DND-41 (cell line): ENCODE measurements at regions not wholly inside any gene's neighbourhood (a gene's known extent, or its start where the extent isn't known, plus 50 kb on each side); places are given as distances from the start of the nearest gene placed in this dataset.
A peak's percentile ranks its signal among the peaks of the same experiment; 100 is the strongest.
"Not testable (repeated sequence)": the region's sequence is repeated elsewhere in the genome, so short reads cannot be mapped to it uniquely, and the experiment has no call there.

ENCODE experiments used
- ATAC-seq: fragments of 200-7000 bp; cut with Tn5 transposase; 3 replicates; pipeline ENCODE4 v1.9.1; 2021; ENCODE audit warnings: low read depth; ENCODE audit not compliant: insufficient read depth
- DNase-seq: peaks from one replicate; pipeline ENCODE4 v3.0.0-alpha.2; 2020
- H2AFZ ChIP-seq: 2 replicates; pipeline ENCODE4 v1.6.0; 2012; ENCODE audit warnings: low read depth, low read length
- H3K27ac ChIP-seq: 2 replicates; pipeline ENCODE4 v1.5.1; 2012; ENCODE audit warnings: low read length, inconsistent platforms
- H3K27me3 ChIP-seq: fragments of 200-600 bp; sonication (generic); 2 replicates; pipeline ENCODE4 v1.6.0; 2012; ENCODE audit warnings: low read length, mild to moderate bottlenecking, inconsistent platforms; ENCODE audit not compliant: insufficient read depth, poor library complexity
- H3K36me3 ChIP-seq: 2 replicates; pipeline ENCODE4 v1.5.1; 2012; ENCODE audit warnings: low read length, inconsistent platforms; ENCODE audit not compliant: insufficient read depth
- H3K4me1 ChIP-seq: 2 replicates; pipeline ENCODE4 v1.5.1; 2012; ENCODE audit warnings: mild to moderate bottlenecking, low read length; ENCODE audit not compliant: insufficient read depth
- H3K4me2 ChIP-seq: 2 replicates; pipeline ENCODE4 v1.6.0; 2012; ENCODE audit warnings: mild to moderate bottlenecking, moderate library complexity, low read length, inconsistent platforms; ENCODE audit not compliant: insufficient read depth
- H3K4me3 ChIP-seq, 2 experiments: fragments of 200-600 bp in 1 of 2; shearing (Covaris generic) in 1 of 2; 2 replicates each; pipeline ENCODE4 v1.5.1; 2012 to 2016; ENCODE audit warnings: inconsistent platforms in 2 of 2, low read length in 2 of 2, mild to moderate bottlenecking in 2 of 2, low read depth in 1 of 2, moderate library complexity in 1 of 2
- H3K79me2 ChIP-seq: 2 replicates; pipeline ENCODE4 v1.6.0; 2012; ENCODE audit warnings: low read length, inconsistent platforms; ENCODE audit not compliant: insufficient read depth
- H3K9ac ChIP-seq: 2 replicates; pipeline ENCODE4 v1.6.0; 2012; ENCODE audit warnings: low read depth, mild to moderate bottlenecking, inconsistent platforms, low read length, moderate library complexity
- H3K9me3 ChIP-seq: 2 replicates; pipeline ENCODE4 v1.5.1; 2012; ENCODE audit warnings: low read length, moderate library complexity, mild to moderate bottlenecking, inconsistent platforms; ENCODE audit not compliant: insufficient read depth, severe bottlenecking
- H4K20me1 ChIP-seq: 2 replicates; pipeline ENCODE4 v1.6.0; 2012; ENCODE audit warnings: low read length; ENCODE audit not compliant: insufficient read depth
- CTCF ChIP-seq: IDR thresholded peaks from 2 replicates; pipeline ENCODE4 v1.5.1; 2012; ENCODE audit warnings: borderline replicate concordance, low read length, moderate library complexity, mild to moderate bottlenecking; ENCODE audit not compliant: poor library complexity, severe bottlenecking; ENCODE audit errors: extremely low read depth

- not testable (repeated sequence) for H3K4me1 ChIP-seq, H2AFZ ChIP-seq, H4K20me1 ChIP-seq, H3K4me3 ChIP-seq, H3K4me2 ChIP-seq, H3K9me3 ChIP-seq, H3K9ac ChIP-seq, H3K27ac ChIP-seq, H3K36me3 ChIP-seq, DNase-seq, H3K27me3 ChIP-seq, H3K79me2 ChIP-seq
- peak; percentile 16 for TF ChIP-seq CTCF
- ATAC-seq: peak; percentile 64
These were observed 5406.9 kb upstream of the TPTE start for GRCh38 chr21:5114468-5114867.

GRCh38 chr21:5114893-5115645 is 5406.3 kb upstream of the TPTE start:
- not testable (repeated sequence) for H3K9ac ChIP-seq, H3K4me3 ChIP-seq, H3K4me1 ChIP-seq, DNase-seq, H3K4me2 ChIP-seq, H2AFZ ChIP-seq, H4K20me1 ChIP-seq, H3K9me3 ChIP-seq, H3K27ac ChIP-seq, H3K79me2 ChIP-seq, H3K27me3 ChIP-seq, H3K36me3 ChIP-seq
- peak; percentile 11; the same call in 2 of the 3 replicates for ATAC-seq

- H3K27me3 ChIP-seq, H3K27ac ChIP-seq, H3K4me1 ChIP-seq, H3K9ac ChIP-seq, H3K4me2 ChIP-seq, H2AFZ ChIP-seq, H4K20me1 ChIP-seq, H3K79me2 ChIP-seq, H3K9me3 ChIP-seq, DNase-seq, H3K36me3 ChIP-seq, H3K4me3 ChIP-seq: not testable (repeated sequence)
- ATAC-seq: peak; percentile 7; the same call in 1 of the 3 replicates
These were observed 5405.6 kb upstream of the TPTE start for GRCh38 chr21:5115646-5116343.

GRCh38 chr21:5116344-5117123 is 5404.8 kb upstream of the TPTE start:
- H3K4me2 ChIP-seq, H3K9ac ChIP-seq, H3K27me3 ChIP-seq, H4K20me1 ChIP-seq, H3K79me2 ChIP-seq, H2AFZ ChIP-seq, DNase-seq, H3K27ac ChIP-seq, H3K9me3 ChIP-seq, H3K4me3 ChIP-seq, ATAC-seq, H3K36me3 ChIP-seq, H3K4me1 ChIP-seq: not testable (repeated sequence)

- not testable (repeated sequence) for H3K4me3 ChIP-seq, H3K4me2 ChIP-seq
These were observed 5404.2 kb upstream of the TPTE start for GRCh38 chr21:5117135-5117534.

GRCh38 chr21:5117666-5118295 is 5403.6 kb upstream of the TPTE start:
- not testable (repeated sequence) for H3K9ac ChIP-seq, H2AFZ ChIP-seq, H3K79me2 ChIP-seq, H3K4me3 ChIP-seq, H3K27me3 ChIP-seq, H3K9me3 ChIP-seq, DNase-seq, H4K20me1 ChIP-seq, H3K4me1 ChIP-seq, H3K27ac ChIP-seq, H3K4me2 ChIP-seq, ATAC-seq, H3K36me3 ChIP-seq

More at GRCh38 chr21:5117135-5117534, 5404.2 kb upstream of the TPTE start:
- not testable (repeated sequence) for H3K36me3 ChIP-seq, H3K4me1 ChIP-seq, ATAC-seq, H3K27me3 ChIP-seq, H3K27ac ChIP-seq, H4K20me1 ChIP-seq, H3K79me2 ChIP-seq, H3K9me3 ChIP-seq, H2AFZ ChIP-seq, H3K9ac ChIP-seq, DNase-seq

GRCh38 chr21:5118296-5118679 is 5403.1 kb upstream of the TPTE start:
- H3K36me3 ChIP-seq, H3K4me1 ChIP-seq, H3K9me3 ChIP-seq, H3K4me3 ChIP-seq, H3K79me2 ChIP-seq, H4K20me1 ChIP-seq, ATAC-seq, H3K27ac ChIP-seq, H2AFZ ChIP-seq, DNase-seq, H3K4me2 ChIP-seq, H3K9ac ChIP-seq, H3K27me3 ChIP-seq: not testable (repeated sequence)
